ENCODE measurements at regions not wholly inside any gene's neighbourhood (a gene's known extent, or its start where the extent isn't known, plus 50 kb on each side); places are given as distances from the start of the nearest gene placed in this dataset.
"Not testable (repeated sequence)": the region's sequence is repeated elsewhere in the genome, so short reads cannot be mapped to it uniquely, and the experiment has no call there.

GRCh38 chr10:2201534-2202099 is 464.3 kb upstream of the ADARB2 start:
- H2BK15ac ChIP-seq (ENCODE audit: low read length) = no peak overlapping the region
- H3K23ac ChIP-seq (ENCODE audit: low read depth, low read length, poor library complexity) = no peak overlapping the region
- H2AK5ac ChIP-seq (ENCODE audit: low read depth, low read length) = no peak overlapping the region
- H3K14ac ChIP-seq (ENCODE audit: low read length) = no peak overlapping the region
- peaks cover 0 to 2% of the 10 kb centered on the region in 2 donors for H3K4me1 ChIP-seq (ENCODE audit: control insufficient read depth in 2 of 2, insufficient read depth in 1 of 2, low read depth in 1 of 2, low read length in 2 of 2)
- H3K4me3 ChIP-seq (ENCODE audit: low read length in 2 of 2) = no peak overlapping the region
- no peaks in the 10 kb centered on the region for H3K27me3 ChIP-seq (ENCODE audit: control insufficient read depth in 3 of 3, insufficient read depth in 3 of 3, low read depth in 1 of 3, low read length in 3 of 3)
- no peak overlapping the region for H3K27ac ChIP-seq (replicated peaks; ENCODE audit: low read length)
- no peaks in the 10 kb centered on the region for H3K79me1 ChIP-seq (ENCODE audit: low read depth, low read length)
- H4K91ac ChIP-seq (ENCODE audit: low read depth, low read length, poor library complexity) = no peak overlapping the region
- no peak overlapping the region for H3K9ac ChIP-seq (ENCODE audit: low read depth, low read length, poor library complexity)
- H2AFZ ChIP-seq (ENCODE audit: low read length) = no peak overlapping the region
- no peak overlapping the region for H2BK12ac ChIP-seq (ENCODE audit: low read length)
- no peak overlapping the region for H4K8ac ChIP-seq (ENCODE audit: low read depth, low read length)
- no peak overlapping the region for H2BK120ac ChIP-seq (ENCODE audit: low read depth, low read length)
- no CpG with 5 or more reads among the region's 6 CpGs for WGBS, 2 donors (ENCODE audit: extremely low coverage in 2 of 2, insufficient read length in 2 of 2, insufficient replicate concordance in 1 of 2)
- no peak overlapping the region for H3K4ac ChIP-seq (ENCODE audit: low read length)
- no peak for DNase-seq (ENCODE audit: low spot score)
- H3K36me3 ChIP-seq (replicated peaks in 1 of 2; ENCODE audit: control insufficient read depth in 2 of 2, insufficient read depth in 2 of 2, low read length in 2 of 2) = no peaks in the 10 kb centered on the region
- H3K18ac ChIP-seq (ENCODE audit: low read length) = no peak overlapping the region
- H3K4me2 ChIP-seq (ENCODE audit: insufficient read depth, low read length, poor library complexity, severe bottlenecking) = no peak overlapping the region
- peaks cover 0 to 3% of the 10 kb centered on the region in 2 donors for H3K9me3 ChIP-seq (replicated peaks in 1 of 2; ENCODE audit: control insufficient read depth in 2 of 2, insufficient read depth in 1 of 2, low read depth in 1 of 2, low read length in 2 of 2)
- no peak overlapping the region for H2BK5ac ChIP-seq (ENCODE audit: low read length)

- Histone ChIP-seq H3K27ac (replicated peaks; ENCODE audit: low read length) (no peak overlapping the region), H2BK5ac (ENCODE audit: low read length) (no peak overlapping the region), H2BK15ac (ENCODE audit: low read length) (no peak overlapping the region), H3K18ac (ENCODE audit: low read length) (no peak overlapping the region), H3K9ac (ENCODE audit: low read depth, low read length, poor library complexity) (no peak overlapping the region), H3K4ac (ENCODE audit: low read length) (no peak overlapping the region), H3K14ac (ENCODE audit: low read length) (no peak overlapping the region), H2BK12ac (ENCODE audit: low read length) (no peak overlapping the region), H3K4me1 (ENCODE audit: control insufficient read depth in 2 of 2, insufficient read depth in 1 of 2, low read depth in 1 of 2, low read length in 2 of 2) (peaks cover 0 to 2% of the 10 kb centered on the region in 2 donors), H3K27me3 (ENCODE audit: control insufficient read depth in 3 of 3, insufficient read depth in 3 of 3, low read depth in 1 of 3, low read length in 3 of 3) (no peaks in the 10 kb centered on the region), H3K23ac (ENCODE audit: low read depth, low read length, poor library complexity) (no peak overlapping the region), H3K4me3 (ENCODE audit: low read length in 2 of 2) (no peak overlapping the region), H2BK120ac (ENCODE audit: low read depth, low read length) (no peak overlapping the region), H3K4me2 (ENCODE audit: insufficient read depth, low read length, poor library complexity, severe bottlenecking) (no peak overlapping the region), H3K79me1 (ENCODE audit: low read depth, low read length) (no peaks in the 10 kb centered on the region), H4K91ac (ENCODE audit: low read depth, low read length, poor library complexity) (no peak overlapping the region), H2AK5ac (ENCODE audit: low read depth, low read length) (no peak overlapping the region), H2AFZ (ENCODE audit: low read length) (no peak overlapping the region), H3K9me3 (replicated peaks in 1 of 2; ENCODE audit: control insufficient read depth in 2 of 2, insufficient read depth in 1 of 2, low read depth in 1 of 2, low read length in 2 of 2) (peaks cover 0 to 3% of the 10 kb centered on the region in 2 donors), H3K36me3 (replicated peaks in 1 of 2; ENCODE audit: control insufficient read depth in 2 of 2, insufficient read depth in 2 of 2, low read length in 2 of 2) (no peaks in the 10 kb centered on the region), H4K8ac (ENCODE audit: low read depth, low read length) (no peak overlapping the region)
- DNase-seq (ENCODE audit: low spot score) = no peak
These were observed 460.3 kb upstream of the ADARB2 start for GRCh38 chr10:2197663-2198062.

GRCh38 chr10:2196272-2196671 is 458.9 kb upstream of the ADARB2 start:
- Histone ChIP-seq H3K14ac (ENCODE audit: low read length) (no peak overlapping the region), H3K79me1 (ENCODE audit: low read depth, low read length) (no peaks in the 10 kb centered on the region), H3K9me3 (replicated peaks in 1 of 2; ENCODE audit: control insufficient read depth in 2 of 2, insufficient read depth in 1 of 2, low read depth in 1 of 2, low read length in 2 of 2) (peaks cover 0 to 3% of the 10 kb centered on the region in 2 donors), H2BK12ac (ENCODE audit: low read length) (no peak overlapping the region), H3K4me1 (ENCODE audit: control insufficient read depth in 2 of 2, insufficient read depth in 1 of 2, low read depth in 1 of 2, low read length in 2 of 2) (no peaks in the 10 kb centered on the region), H3K27ac (replicated peaks; ENCODE audit: low read length) (no peak overlapping the region), H3K9ac (ENCODE audit: low read depth, low read length, poor library complexity) (no peak overlapping the region), H3K4ac (ENCODE audit: low read length) (no peak overlapping the region), H2BK15ac (ENCODE audit: low read length) (no peak overlapping the region), H2AK5ac (ENCODE audit: low read depth, low read length) (no peak overlapping the region), H3K36me3 (replicated peaks in 1 of 2; ENCODE audit: control insufficient read depth in 2 of 2, insufficient read depth in 2 of 2, low read length in 2 of 2) (no peaks in the 10 kb centered on the region), H3K18ac (ENCODE audit: low read length) (no peak overlapping the region), H3K27me3 (ENCODE audit: control insufficient read depth in 3 of 3, insufficient read depth in 3 of 3, low read depth in 1 of 3, low read length in 3 of 3) (no peaks in the 10 kb centered on the region), H3K23ac (ENCODE audit: low read depth, low read length, poor library complexity) (no peak overlapping the region), H4K8ac (ENCODE audit: low read depth, low read length) (no peak overlapping the region), H2AFZ (ENCODE audit: low read length) (no peak overlapping the region), H2BK120ac (ENCODE audit: low read depth, low read length) (no peak overlapping the region), H2BK5ac (ENCODE audit: low read length) (no peak overlapping the region), H3K4me2 (ENCODE audit: insufficient read depth, low read length, poor library complexity, severe bottlenecking) (no peak overlapping the region), H4K91ac (ENCODE audit: low read depth, low read length, poor library complexity) (no peak overlapping the region), H3K4me3 (ENCODE audit: low read length in 2 of 2) (no peak overlapping the region)
- WGBS, 2 donors (ENCODE audit: extremely low coverage in 2 of 2, insufficient read length in 2 of 2, insufficient replicate concordance in 1 of 2) = no CpG with 5 or more reads among the region's 4 CpGs
- no peak for DNase-seq (ENCODE audit: low spot score)

- H2BK5ac ChIP-seq (ENCODE audit: low read length); H3K9ac ChIP-seq (ENCODE audit: low read depth, low read length, poor library complexity); H3K27me3 ChIP-seq (ENCODE audit: control insufficient read depth in 3 of 3, insufficient read depth in 3 of 3, low read depth in 1 of 3, low read length in 3 of 3); H3K27ac ChIP-seq (replicated peaks; ENCODE audit: low read length); H2AFZ ChIP-seq (ENCODE audit: low read length); DNase-seq (ENCODE audit: low spot score); H2BK12ac ChIP-seq (ENCODE audit: low read length); H4K8ac ChIP-seq (ENCODE audit: low read depth, low read length); H4K91ac ChIP-seq (ENCODE audit: low read depth, low read length, poor library complexity); H3K4ac ChIP-seq (ENCODE audit: low read length); H3K4me3 ChIP-seq (ENCODE audit: low read length in 2 of 2); H3K18ac ChIP-seq (ENCODE audit: low read length); H3K9me3 ChIP-seq (replicated peaks in 1 of 2; ENCODE audit: control insufficient read depth in 2 of 2, insufficient read depth in 1 of 2, low read depth in 1 of 2, low read length in 2 of 2); H3K14ac ChIP-seq (ENCODE audit: low read length); H3K23ac ChIP-seq (ENCODE audit: low read depth, low read length, poor library complexity); H2AK5ac ChIP-seq (ENCODE audit: low read depth, low read length); H3K79me1 ChIP-seq (ENCODE audit: low read depth, low read length); H2BK120ac ChIP-seq (ENCODE audit: low read depth, low read length); H3K4me1 ChIP-seq (ENCODE audit: control insufficient read depth in 2 of 2, insufficient read depth in 1 of 2, low read depth in 1 of 2, low read length in 2 of 2); H2BK15ac ChIP-seq (ENCODE audit: low read length); H3K4me2 ChIP-seq (ENCODE audit: insufficient read depth, low read length, poor library complexity, severe bottlenecking); H3K36me3 ChIP-seq (replicated peaks in 1 of 2; ENCODE audit: control insufficient read depth in 2 of 2, insufficient read depth in 2 of 2, low read length in 2 of 2): not testable (repeated sequence)
- WGBS, 2 donors (ENCODE audit: extremely low coverage in 2 of 2, insufficient read length in 2 of 2, insufficient replicate concordance in 1 of 2) = no CpG with 5 or more reads among the region's 4 CpGs
These were observed 452.0 kb upstream of the ADARB2 start for GRCh38 chr10:2189356-2189755.
